Rectal smooth muscle tissue (tissue), 1 donor: ENCODE measurements at regions not wholly inside any gene's neighbourhood (a gene's known extent, or its start where the extent isn't known, plus 50 kb on each side); places are given as distances from the start of the nearest gene placed in this dataset.
"Not testable (repeated sequence)": the region's sequence is repeated elsewhere in the genome, so short reads cannot be mapped to it uniquely, and the experiment has no call there.

Experiments
- H3K27ac ChIP-seq: one replicate; pipeline ENCODE4 v1.7.0; 2013; ENCODE audit warnings: low read depth, low read length, inconsistent platforms
- H3K27me3 ChIP-seq: one replicate; pipeline ENCODE4 v1.7.0; 2013; ENCODE audit warnings: low read length; ENCODE audit not compliant: control insufficient read depth, insufficient read depth
- H3K36me3 ChIP-seq: one replicate; pipeline ENCODE4 v1.7.0; 2013; ENCODE audit warnings: low read length; ENCODE audit not compliant: control insufficient read depth, insufficient read depth
- H3K4me1 ChIP-seq: one replicate; pipeline ENCODE4 v1.7.0; 2013; ENCODE audit warnings: low read length; ENCODE audit not compliant: control insufficient read depth, insufficient read depth
- H3K4me3 ChIP-seq: one replicate; pipeline ENCODE4 v1.7.0; 2013; ENCODE audit warnings: low read length
- H3K9ac ChIP-seq: one replicate; pipeline ENCODE4 v1.7.0; 2013; ENCODE audit warnings: low read length

GRCh38 chr2:53366543-53366942 is 401.1 kb upstream of the CHAC2 start:
- Histone ChIP-seq H3K27me3 (no peaks in the 10 kb centered on the region), H3K27ac (no peak overlapping the region), H3K4me3 (no peak overlapping the region), H3K4me1 (no peaks in the 10 kb centered on the region), H3K36me3 (no peaks in the 10 kb centered on the region), H3K9ac (no peak overlapping the region)

- H3K9ac ChIP-seq, result no peak overlapping the region
These were observed 404.7 kb upstream of the CHAC2 start for GRCh38 chr2:53362934-53363333.

GRCh38 chr2:53356291-53356905 is 411.2 kb upstream of the CHAC2 start:
- H3K9ac ChIP-seq, result no peak overlapping the region
- H3K27me3 ChIP-seq, result no peaks in the 10 kb centered on the region
- H3K27ac ChIP-seq, result no peak overlapping the region
- H3K36me3 ChIP-seq, result no peaks in the 10 kb centered on the region
- no peaks in the 10 kb centered on the region for H3K4me1 ChIP-seq
- H3K4me3 ChIP-seq, result no peak overlapping the region

More at GRCh38 chr2:53362934-53363333, 404.7 kb upstream of the CHAC2 start:
- no peak overlapping the region for H3K27ac ChIP-seq
- no peaks in the 10 kb centered on the region for H3K27me3 ChIP-seq
- H3K36me3 ChIP-seq, result no peaks in the 10 kb centered on the region
- no peaks in the 10 kb centered on the region for H3K4me1 ChIP-seq
- H3K4me3 ChIP-seq, result no peak overlapping the region

- no peak overlapping the region for H3K27ac ChIP-seq
- peak overlapping the region; percentile 32 for H3K4me3 ChIP-seq
- H3K4me1 ChIP-seq, result no peaks in the 10 kb centered on the region
- H3K9ac ChIP-seq, result no peak overlapping the region
- H3K36me3 ChIP-seq, result no peaks in the 10 kb centered on the region
- H3K27me3 ChIP-seq, result no peaks in the 10 kb centered on the region
These were observed 414.2 kb upstream of the CHAC2 start for GRCh38 chr2:53353135-53354114.

GRCh38 chr2:53347269-53347668 is 420.3 kb upstream of the CHAC2 start:
- Histone ChIP-seq H3K4me3 (no peak overlapping the region), H3K27me3 (no peaks in the 10 kb centered on the region), H3K4me1 (no peaks in the 10 kb centered on the region), H3K9ac (no peak overlapping the region), H3K27ac (no peak overlapping the region), H3K36me3 (no peaks in the 10 kb centered on the region)

- Histone ChIP-seq H3K9ac (no peak overlapping the region), H3K4me3 (no peak overlapping the region), H3K4me1 (no peaks in the 10 kb centered on the region), H3K36me3 (no peaks in the 10 kb centered on the region), H3K27me3 (no peaks in the 10 kb centered on the region), H3K27ac (no peak overlapping the region)
These were observed 425.4 kb upstream of the CHAC2 start for GRCh38 chr2:53342248-53342647.

GRCh38 chr2:53334610-53335009 is 433.0 kb upstream of the CHAC2 start:
- Histone ChIP-seq H3K9ac (no peak overlapping the region), H3K4me3 (no peak overlapping the region), H3K27ac (no peak overlapping the region), H3K4me1 (peaks cover 2% of the 10 kb centered on the region), H3K36me3 (no peaks in the 10 kb centered on the region), H3K27me3 (no peaks in the 10 kb centered on the region)

- H3K4me3 ChIP-seq, result no peak overlapping the region
- no peaks in the 10 kb centered on the region for H3K27me3 ChIP-seq
- no peak overlapping the region for H3K9ac ChIP-seq
- no peak overlapping the region for H3K27ac ChIP-seq
- no peaks in the 10 kb centered on the region for H3K36me3 ChIP-seq
- H3K4me1 ChIP-seq, result peaks cover 2% of the 10 kb centered on the region
These were observed 435.9 kb upstream of the CHAC2 start for GRCh38 chr2:53331667-53332066.

GRCh38 chr2:53317861-53318260 is 449.7 kb upstream of the CHAC2 start:
- no peaks in the 10 kb centered on the region for H3K4me1 ChIP-seq
- no peak overlapping the region for H3K27ac ChIP-seq
- no peaks in the 10 kb centered on the region for H3K27me3 ChIP-seq

GRCh38 chr2:53315149-53315548 is 452.5 kb upstream of the CHAC2 start:
- H3K4me1 ChIP-seq, result no peaks in the 10 kb centered on the region

More at GRCh38 chr2:53317861-53318260, 449.7 kb upstream of the CHAC2 start:
- H3K9ac ChIP-seq, result no peak overlapping the region
- no peak overlapping the region for H3K4me3 ChIP-seq
- no peaks in the 10 kb centered on the region for H3K36me3 ChIP-seq

GRCh38 chr2:53314718-53315117 is 452.9 kb upstream of the CHAC2 start:
- no peaks in the 10 kb centered on the region for H3K4me1 ChIP-seq
- H3K27me3 ChIP-seq, result no peaks in the 10 kb centered on the region
- H3K9ac ChIP-seq, result no peak overlapping the region
- no peak overlapping the region for H3K4me3 ChIP-seq
- no peaks in the 10 kb centered on the region for H3K36me3 ChIP-seq
- H3K27ac ChIP-seq, result no peak overlapping the region

More at GRCh38 chr2:53315149-53315548, 452.5 kb upstream of the CHAC2 start:
- Histone ChIP-seq H3K27me3 (no peaks in the 10 kb centered on the region), H3K9ac (no peak overlapping the region), H3K27ac (no peak overlapping the region), H3K4me3 (no peak overlapping the region), H3K36me3 (no peaks in the 10 kb centered on the region)

- not testable (repeated sequence) for H3K9ac ChIP-seq, H3K27ac ChIP-seq, H3K36me3 ChIP-seq, H3K27me3 ChIP-seq, H3K4me3 ChIP-seq, H3K4me1 ChIP-seq
These were observed 454.0 kb upstream of the CHAC2 start for GRCh38 chr2:53313644-53314043.
